ENCODE measurements at regions not wholly inside any gene's neighbourhood (a gene's known extent, or its start where the extent isn't known, plus 50 kb on each side); places are given as distances from the start of the nearest gene placed in this dataset.

DNA sequence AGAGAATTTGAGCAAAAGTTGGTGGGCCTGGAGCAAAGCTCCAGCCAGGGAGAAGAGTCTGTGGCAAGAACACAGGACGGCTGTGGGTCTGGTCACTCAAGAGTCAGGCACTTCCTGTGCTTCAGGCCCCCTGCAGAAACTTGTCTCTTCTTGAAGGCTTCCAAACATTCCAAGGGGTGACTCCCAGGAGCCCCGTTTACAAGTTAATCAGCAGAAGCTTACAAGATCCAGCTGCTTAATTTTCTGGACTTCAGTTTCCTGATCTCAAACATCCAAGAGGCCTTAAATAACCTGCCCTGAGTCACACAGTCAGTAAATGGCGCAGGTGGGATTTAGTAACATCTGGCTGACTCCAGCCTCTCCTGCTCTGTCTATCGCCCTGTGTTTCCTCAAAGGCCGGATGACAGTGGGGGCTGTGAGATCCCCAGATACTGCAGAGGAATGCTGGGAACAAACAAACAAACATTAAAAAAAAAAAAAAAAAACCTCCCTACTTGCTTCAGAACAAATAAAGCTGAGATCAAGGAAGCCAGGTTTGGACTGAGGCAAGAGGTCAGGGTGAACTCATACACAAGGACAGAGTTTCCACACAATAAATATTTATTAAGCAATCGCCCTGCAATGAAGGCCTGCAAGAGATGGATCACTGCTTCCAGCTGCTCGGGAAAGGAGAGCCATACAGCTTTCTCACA lies 175.4 kb upstream of the RFC3 start:
- Histone ChIP-seq H3K27me3 (no peaks in the 10 kb centered on the region), H3K36me3 (replicated peaks in 1 of 2; ENCODE audit: insufficient read depth in 1 of 2, low read depth in 2 of 2) (no peaks in the 10 kb centered on the region), H3K4me1 (peaks cover 33% of the 10 kb centered on the region), H3K9me3 (no peaks in the 10 kb centered on the region), H3K27ac (peak overlapping the region in 3 of 4 donors; percentile 33 to 62 (median 62)), H3K4me3 (no peak overlapping the region)
- TF ChIP-seq, protein P1, sequence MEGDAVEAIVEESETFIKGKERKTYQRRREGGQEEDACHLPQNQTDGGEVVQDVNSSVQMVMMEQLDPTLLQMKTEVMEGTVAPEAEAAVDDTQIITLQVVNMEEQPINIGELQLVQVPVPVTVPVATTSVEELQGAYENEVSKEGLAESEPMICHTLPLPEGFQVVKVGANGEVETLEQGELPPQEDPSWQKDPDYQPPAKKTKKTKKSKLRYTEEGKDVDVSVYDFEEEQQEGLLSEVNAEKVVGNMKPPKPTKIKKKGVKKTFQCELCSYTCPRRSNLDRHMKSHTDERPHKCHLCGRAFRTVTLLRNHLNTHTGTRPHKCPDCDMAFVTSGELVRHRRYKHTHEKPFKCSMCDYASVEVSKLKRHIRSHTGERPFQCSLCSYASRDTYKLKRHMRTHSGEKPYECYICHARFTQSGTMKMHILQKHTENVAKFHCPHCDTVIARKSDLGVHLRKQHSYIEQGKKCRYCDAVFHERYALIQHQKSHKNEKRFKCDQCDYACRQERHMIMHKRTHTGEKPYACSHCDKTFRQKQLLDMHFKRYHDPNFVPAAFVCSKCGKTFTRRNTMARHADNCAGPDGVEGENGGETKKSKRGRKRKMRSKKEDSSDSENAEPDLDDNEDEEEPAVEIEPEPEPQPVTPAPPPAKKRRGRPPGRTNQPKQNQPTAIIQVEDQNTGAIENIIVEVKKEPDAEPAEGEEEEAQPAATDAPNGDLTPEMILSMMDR (IDR thresholded peaks at IDR 0.05): no peak
- TF ChIP-seq POLR2A (IDR thresholded peaks at IDR 0.05): no peak
- 38 to 49% methylated on average over 7 of the region's 7 CpGs for WGBS, 2 donors
- intact Hi-C loops (cut with DNase I): no loop called here
- ATAC-seq (peak; percentile 86), DNase-seq (peak; percentile 29 to 71 (median 50))

DNA sequence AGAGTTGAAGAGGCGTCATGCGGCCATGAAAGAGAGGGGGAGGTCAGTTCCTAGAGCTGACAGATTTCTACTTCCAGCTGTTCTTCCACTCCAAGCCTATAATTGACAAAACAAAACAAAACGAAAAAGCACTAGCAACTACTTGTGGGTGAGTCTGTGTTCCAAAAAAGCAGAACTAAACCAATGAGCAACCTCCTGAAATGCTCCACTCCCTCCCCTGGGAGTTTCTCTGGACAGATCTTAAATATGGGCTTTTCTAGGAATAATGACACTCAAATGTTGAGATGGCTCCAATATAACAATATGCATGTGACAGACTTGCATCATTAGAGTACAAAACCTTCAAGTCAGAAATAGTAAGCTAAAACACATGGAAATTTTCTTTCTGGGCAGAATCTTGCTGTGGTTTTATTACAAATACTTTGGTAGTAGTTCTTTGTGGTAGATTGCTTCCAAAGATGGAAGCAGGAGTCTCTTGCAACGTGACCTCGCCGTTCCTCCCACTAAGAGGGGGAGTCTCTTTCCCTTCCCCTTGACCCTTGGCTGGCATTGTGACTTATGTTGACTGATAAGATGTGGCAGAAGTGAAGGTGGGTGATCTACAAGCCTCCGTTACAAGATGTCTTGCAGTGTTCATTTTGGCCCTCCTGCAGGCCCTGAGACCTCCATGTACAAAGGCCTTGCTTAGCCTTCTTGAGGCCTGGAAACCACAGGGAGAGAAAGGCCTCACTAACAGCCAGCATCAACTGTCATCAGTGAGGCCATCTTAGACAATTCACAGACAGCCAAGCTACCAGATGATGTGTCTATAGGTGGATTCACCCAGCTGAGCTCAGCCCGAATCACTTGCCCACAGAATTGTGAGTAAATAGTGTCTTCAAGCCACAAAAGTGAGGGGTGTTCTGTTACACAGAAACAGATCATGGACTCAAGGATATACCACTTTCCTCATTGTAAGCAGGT lies 173.1 kb upstream of the RFC3 start:
- Histone ChIP-seq H3K36me3 (replicated peaks in 1 of 2; ENCODE audit: insufficient read depth in 1 of 2, low read depth in 2 of 2) (no peaks in the 10 kb centered on the region), H3K4me1 (peaks cover 28% of the 10 kb centered on the region), H3K27ac (peak overlapping the region in 2 of 4 donors; percentile 6 to 62), H3K9me3 (no peaks in the 10 kb centered on the region), H3K27me3 (no peaks in the 10 kb centered on the region), H3K4me3 (no peak overlapping the region)
- no peak for ATAC-seq
- 74 to 78% methylated on average over 8 of the region's 8 CpGs for WGBS, 2 donors
- peak in 1 of 4 donors; percentile 26 for DNase-seq
- intact Hi-C loops (cut with DNase I): no loop called here
- no peak for TF ChIP-seq POLR2A (IDR thresholded peaks at IDR 0.05)
- TF ChIP-seq, protein P1 (IDR thresholded peaks at IDR 0.05): no peak

DNA sequence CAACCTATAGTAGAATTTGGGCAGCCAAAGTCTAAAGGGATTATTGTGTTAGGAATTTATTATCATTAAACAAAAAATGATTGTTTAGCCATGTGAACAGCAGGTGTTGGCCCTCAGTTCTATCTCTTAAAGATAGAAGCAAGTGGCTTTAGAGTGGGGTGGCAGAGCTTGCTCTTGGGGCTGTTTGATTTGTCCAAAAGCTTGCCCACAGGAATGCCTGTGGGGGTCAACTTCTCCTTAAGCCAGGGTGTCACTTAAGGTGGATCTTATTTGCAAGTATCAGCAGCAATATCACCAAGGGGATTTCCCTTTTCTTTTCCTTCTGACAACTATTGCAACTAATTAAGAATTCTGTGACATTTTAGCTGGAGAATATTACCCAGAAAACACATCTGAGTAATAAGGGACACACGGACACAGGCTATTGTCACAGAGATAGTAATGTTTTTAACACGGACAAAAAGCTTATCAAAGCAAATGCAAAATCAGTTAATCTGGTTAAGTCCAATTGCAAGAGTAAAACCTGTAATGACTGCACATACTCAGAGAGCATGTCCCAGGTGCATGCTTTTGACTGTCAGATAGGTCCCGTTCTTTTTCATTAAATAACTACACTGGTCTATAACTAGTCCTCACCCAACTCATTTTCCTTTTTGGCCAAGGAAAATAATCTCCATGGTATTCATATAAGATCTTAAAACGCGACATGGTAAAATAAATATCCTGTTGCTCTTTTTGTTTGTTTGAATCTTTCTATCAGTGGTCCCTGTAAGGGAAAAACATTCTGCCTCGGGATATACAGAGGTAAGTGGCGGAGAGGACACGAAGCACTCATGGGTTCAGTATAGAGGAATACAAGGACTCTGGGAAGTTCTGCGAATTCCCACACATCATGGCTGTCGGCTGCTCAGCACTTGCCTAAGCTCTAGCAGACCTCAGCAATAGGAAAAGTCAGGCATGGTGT lies 172.1 kb upstream of the RFC3 start:
- DNase-seq (no peak), ATAC-seq (no peak)
- WGBS, 2 donors: 75 to 78% methylated on average over 10 of the region's 10 CpGs
- no peaks in the 10 kb centered on the region for H3K36me3 ChIP-seq (replicated peaks in 1 of 2; ENCODE audit: insufficient read depth in 1 of 2, low read depth in 2 of 2)
- no peak overlapping the region for H3K27ac ChIP-seq
- TF ChIP-seq, protein P1 (IDR thresholded peaks at IDR 0.05): no peak
- TF ChIP-seq POLR2A (IDR thresholded peaks at IDR 0.05): no peak
- no peaks in the 10 kb centered on the region for H3K9me3 ChIP-seq
- H3K27me3 ChIP-seq: no peaks in the 10 kb centered on the region
- H3K4me1 ChIP-seq: peaks cover 28% of the 10 kb centered on the region
- H3K4me3 ChIP-seq: no peak overlapping the region
- intact Hi-C loops (cut with DNase I): no loop called here

DNA sequence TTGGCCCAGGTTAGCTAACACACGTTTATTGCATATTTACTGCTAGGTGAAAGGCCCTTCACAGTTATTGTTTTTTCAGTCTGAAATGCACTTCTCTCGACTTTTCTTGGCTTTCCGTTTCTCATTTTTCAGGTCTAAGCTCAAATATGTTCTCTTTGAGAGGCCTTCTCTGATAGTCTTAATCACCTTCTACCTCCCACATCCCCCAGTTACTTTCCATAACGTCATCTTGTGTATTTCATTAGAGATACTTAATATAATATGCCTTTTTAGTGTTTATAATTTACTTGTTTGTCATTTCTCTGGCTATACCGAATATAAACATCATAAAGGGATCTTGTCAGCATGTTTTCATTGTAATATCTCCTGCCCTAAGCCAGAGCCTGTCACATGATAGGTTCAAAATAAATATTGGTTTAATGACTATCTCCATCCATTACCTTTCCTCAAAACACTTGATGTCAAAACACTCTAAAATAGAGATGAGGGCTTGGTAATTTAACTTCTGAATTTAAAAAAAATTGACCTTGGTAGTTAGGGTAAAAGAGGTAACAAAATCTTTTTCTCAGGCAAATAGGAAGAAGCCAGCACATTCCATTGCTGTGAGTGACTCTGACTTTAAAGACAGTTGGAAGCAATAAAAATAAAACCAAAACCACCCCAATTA lies 168.6 kb upstream of the RFC3 start:
- H3K27me3 ChIP-seq: no peaks in the 10 kb centered on the region
- no peak overlapping the region for H3K4me3 ChIP-seq
- TF ChIP-seq POLR2A (IDR thresholded peaks at IDR 0.05): no peak
- TF ChIP-seq, protein P1 (IDR thresholded peaks at IDR 0.05): no peak
- H3K9me3 ChIP-seq: no peaks in the 10 kb centered on the region
- H3K36me3 ChIP-seq (replicated peaks in 1 of 2; ENCODE audit: insufficient read depth in 1 of 2, low read depth in 2 of 2): no peaks in the 10 kb centered on the region
- DNase-seq (no peak), ATAC-seq (no peak)
- no peak overlapping the region for H3K27ac ChIP-seq
- 77 to 86% methylated on average over 5 of the region's 5 CpGs for WGBS, 2 donors
- intact Hi-C loops (cut with DNase I): no loop called here
- peaks cover 8% of the 10 kb centered on the region for H3K4me1 ChIP-seq
